Ovary (tissue), 3 donors: ENCODE measurements at regions not wholly inside any gene's neighbourhood (a gene's known extent, or its start where the extent isn't known, plus 50 kb on each side); places are given as distances from the start of the nearest gene placed in this dataset.

Source experiments
- EP300 ChIP-seq: sonication (generic); formaldehyde crosslinking; IDR thresholded peaks from one replicate; pipeline ENCODE4 v1.6.1; 2017; ENCODE audit warnings: antibody characterized with exemption
- POLR2A ChIP-seq: fragments of 450-650 bp; IDR thresholded peaks from one replicate; pipeline ENCODE4 v1.6.1; 2017; ENCODE audit warnings: antibody characterized with exemption, mild to moderate bottlenecking, moderate library complexity
- TF ChIP-seq, protein P1 (sequence below), 3 donors: fragments of 450-650 bp in 2 of 3; fragments of 200-600 bp in 1 of 3; IDR thresholded peaks; one replicate each; pipeline versions ENCODE4 v1.5.1 to v1.8.0; 2016 to 2022; ENCODE audit warnings: antibody characterized with exemption in 3 of 3, mild to moderate bottlenecking in 1 of 3
- donor health status: DM: no; HTN: no; CAD: no.

DNA sequence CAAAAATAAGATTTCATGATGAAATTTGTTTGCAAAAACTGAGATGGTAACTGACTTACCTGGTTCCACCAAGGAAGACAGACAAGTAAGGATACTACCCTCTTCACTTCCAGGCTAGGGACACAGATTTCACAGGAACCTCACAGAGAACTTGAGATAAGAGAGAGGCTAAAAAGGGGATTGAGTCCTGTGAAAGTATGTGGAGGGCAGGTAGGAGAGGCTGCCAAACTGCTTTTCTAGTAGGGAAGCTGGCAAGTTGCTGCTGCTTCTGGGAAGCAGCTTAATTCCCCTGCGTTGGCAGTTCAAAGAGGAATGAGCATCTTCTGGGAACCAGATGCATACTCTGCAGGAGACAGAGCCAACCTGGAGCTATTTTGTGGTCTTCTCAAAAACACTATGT lies 841.6 kb downstream of the CCSER2 start:
- TF ChIP-seq, protein P1, sequence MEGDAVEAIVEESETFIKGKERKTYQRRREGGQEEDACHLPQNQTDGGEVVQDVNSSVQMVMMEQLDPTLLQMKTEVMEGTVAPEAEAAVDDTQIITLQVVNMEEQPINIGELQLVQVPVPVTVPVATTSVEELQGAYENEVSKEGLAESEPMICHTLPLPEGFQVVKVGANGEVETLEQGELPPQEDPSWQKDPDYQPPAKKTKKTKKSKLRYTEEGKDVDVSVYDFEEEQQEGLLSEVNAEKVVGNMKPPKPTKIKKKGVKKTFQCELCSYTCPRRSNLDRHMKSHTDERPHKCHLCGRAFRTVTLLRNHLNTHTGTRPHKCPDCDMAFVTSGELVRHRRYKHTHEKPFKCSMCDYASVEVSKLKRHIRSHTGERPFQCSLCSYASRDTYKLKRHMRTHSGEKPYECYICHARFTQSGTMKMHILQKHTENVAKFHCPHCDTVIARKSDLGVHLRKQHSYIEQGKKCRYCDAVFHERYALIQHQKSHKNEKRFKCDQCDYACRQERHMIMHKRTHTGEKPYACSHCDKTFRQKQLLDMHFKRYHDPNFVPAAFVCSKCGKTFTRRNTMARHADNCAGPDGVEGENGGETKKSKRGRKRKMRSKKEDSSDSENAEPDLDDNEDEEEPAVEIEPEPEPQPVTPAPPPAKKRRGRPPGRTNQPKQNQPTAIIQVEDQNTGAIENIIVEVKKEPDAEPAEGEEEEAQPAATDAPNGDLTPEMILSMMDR (IDR thresholded peaks at IDR 0.05): no peak
- TF ChIP-seq EP300 (no peak), POLR2A (no peak)
